SK-N-MC (cell line): ENCODE measurements at regions not wholly inside any gene's neighbourhood (a gene's known extent, or its start where the extent isn't known, plus 50 kb on each side); places are given as distances from the start of the nearest gene placed in this dataset.

Experiments
- EZH2 ChIP-seq: fragments of 200-600 bp; sonication (generic); IDR thresholded peaks from one replicate; pipeline ENCODE4 v1.6.1; 2017; ENCODE audit warnings: antibody characterized with exemption
- POLR2AphosphoS5 ChIP-seq: IDR thresholded peaks from 2 replicates; pipeline ENCODE4 v1.6.1; 2012; ENCODE audit warnings: mild to moderate bottlenecking, low read depth, low read length, borderline replicate concordance

DNA sequence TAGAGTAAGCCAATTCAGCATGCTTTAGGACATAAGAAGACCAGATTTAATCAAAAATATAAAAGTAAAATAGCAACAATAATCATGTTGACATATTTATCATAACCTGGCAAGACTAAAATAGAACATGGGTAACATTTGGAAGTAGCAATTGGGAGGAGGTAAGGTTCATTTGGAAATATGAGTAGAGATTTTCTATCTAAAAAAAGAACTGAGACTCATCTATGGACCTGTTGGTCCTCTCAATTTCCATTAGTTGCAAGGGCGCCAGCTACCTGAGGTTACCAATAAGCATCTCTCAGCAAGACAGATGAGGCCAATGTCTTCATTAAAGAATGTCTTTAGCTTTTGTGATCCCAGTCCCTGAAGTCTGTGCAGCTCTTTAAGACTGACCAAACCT, 196.0 kb downstream of the IRS1 start:
- TF ChIP-seq EZH2: no peak
- no peak for TF ChIP-seq POLR2AphosphoS5
